Tibial artery (tissue), 4 donors: ENCODE measurements at regions not wholly inside any gene's neighbourhood (a gene's known extent, or its start where the extent isn't known, plus 50 kb on each side); places are given as distances from the start of the nearest gene placed in this dataset.

Experiments
- DNase-seq, 2 donors: peaks; one replicate each; pipeline ENCODE4 v3.0.0-alpha.2; 2019
- H3K27ac ChIP-seq, 2 donors: fragments of 200-600 bp; sonication (generic) in 1 of 2; 1 replicate in 1 of 2; 2 replicates in 1 of 2; pipeline ENCODE4 v1.5.1; 2018 to 2019; ENCODE audit warnings: mild to moderate bottlenecking in 1 of 2
- H3K27me3 ChIP-seq, 2 donors: fragments of 200-600 bp; sonication (generic) in 1 of 2; one replicate each; pipeline versions ENCODE4 v1.5.1 to v1.6.0; 2016 to 2019
- H3K36me3 ChIP-seq, 3 donors: fragments of 200-600 bp; sonication (generic) in 2 of 3; one replicate each; pipeline ENCODE4 v1.5.1; 2016 to 2019; ENCODE audit warnings: mild to moderate bottlenecking in 2 of 3
- H3K4me1 ChIP-seq, 4 donors: fragments of 200-600 bp; sonication (generic) in 2 of 4; 1 replicate in 3 of 4; 2 replicates in 1 of 4; pipeline ENCODE4 v1.5.1; 2016 to 2019
- H3K4me3 ChIP-seq, 2 donors: fragments of 200-600 bp; sonication (generic) in 1 of 2; 1 replicate in 1 of 2; 2 replicates in 1 of 2; pipeline ENCODE4 v1.5.1; 2018 to 2019; ENCODE audit warnings: mild to moderate bottlenecking in 2 of 2
- H3K9me3 ChIP-seq, 3 donors: fragments of 200-600 bp; sonication (generic) in 1 of 3; one replicate each; pipeline ENCODE4 v1.5.1; 2016 to 2019
- CTCF ChIP-seq, 2 experiments: fragments of 200-600 bp in 1 of 2; fragments of 450-650 bp in 1 of 2; IDR thresholded peaks; one replicate each; pipeline ENCODE4 v1.5.1; 2017 to 2019; ENCODE audit warnings: antibody characterized with exemption in 2 of 2, mild to moderate bottlenecking in 1 of 2, moderate library complexity in 1 of 2
- intact Hi-C: fragments of 100-400 bp; cut with DNase I; formaldehyde crosslinking; loops from one replicate; pipeline ENCODE4 v1.15.0; 2023; ENCODE audit warnings: low total_unique reads

- Histone ChIP-seq H3K36me3 (no peaks in the 10 kb centered on the region), H3K4me3 (no peak overlapping the region), H3K9me3 (no peaks in the 10 kb centered on the region), H3K27me3 (no peaks in the 10 kb centered on the region), H3K27ac (no peak overlapping the region), H3K4me1 (peaks cover 0 to 16% (median 0%) of the 10 kb centered on the region in 4 donors)
- intact Hi-C loops, result no loop called here
- DNase-seq, result no peak
- TF ChIP-seq CTCF (IDR thresholded peaks at IDR 0.05), result no peak
Observed at GRCh38 chr7:41134300-41135255, 568.3 kb downstream of the INHBA start.

DNA sequence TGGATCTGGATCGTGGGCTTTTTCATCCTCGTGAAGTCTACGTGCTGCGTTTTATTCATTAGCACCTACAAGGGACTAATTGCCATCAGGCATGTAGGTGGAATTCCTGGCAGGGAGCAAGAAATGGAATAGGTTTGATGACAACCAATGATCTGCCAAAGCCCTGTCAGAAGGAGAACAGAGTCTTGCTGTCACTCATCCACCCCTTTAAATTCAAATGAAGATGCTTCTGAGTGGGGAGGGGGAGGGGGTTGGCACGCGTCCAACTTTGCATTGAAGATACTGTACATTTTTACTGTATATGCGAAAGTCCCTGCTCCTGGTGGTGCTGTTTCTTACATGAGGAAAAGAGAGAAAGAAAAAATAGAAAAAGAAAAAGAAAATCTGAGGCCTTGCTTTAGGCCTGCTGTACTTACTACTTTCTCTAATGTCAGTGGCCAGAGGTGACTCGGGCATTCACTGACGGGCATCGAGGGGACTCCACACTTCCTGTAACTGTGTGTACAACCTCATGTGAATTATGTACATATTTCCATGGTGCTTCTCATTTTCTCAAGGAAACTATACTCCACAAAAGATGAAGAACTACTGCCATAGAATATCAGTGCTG, 569.1 kb downstream of the INHBA start:
- no peak overlapping the region for H3K4me3 ChIP-seq
- no peaks in the 10 kb centered on the region for H3K9me3 ChIP-seq
- intact Hi-C loops, result no loop called here
- no peaks in the 10 kb centered on the region for H3K36me3 ChIP-seq
- no peaks in the 10 kb centered on the region for H3K27me3 ChIP-seq
- peaks cover 0 to 16% (median 0%) of the 10 kb centered on the region in 4 donors for H3K4me1 ChIP-seq
- no peak overlapping the region for H3K27ac ChIP-seq
- no peak for DNase-seq
- TF ChIP-seq CTCF (IDR thresholded peaks at IDR 0.05), result no peak

DNA sequence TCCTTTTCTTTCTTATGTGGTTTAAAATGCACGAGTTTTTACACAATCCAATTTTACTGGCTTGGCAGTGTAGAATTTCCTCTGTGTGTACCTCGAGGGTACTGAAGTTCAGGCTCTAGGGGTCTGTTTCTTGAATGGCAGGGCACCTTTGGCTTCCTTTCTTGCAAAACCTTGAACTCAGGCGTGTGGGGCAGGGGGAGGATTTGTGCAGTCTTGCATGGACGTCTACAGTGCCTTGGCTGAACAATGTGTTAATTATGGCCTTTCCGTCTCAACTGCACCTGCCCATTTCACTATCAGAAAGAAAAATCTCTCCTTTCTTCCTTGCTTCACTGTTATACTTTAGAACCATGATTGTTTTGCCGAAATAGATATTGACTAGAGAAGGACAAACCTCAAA, 570.9 kb downstream of the INHBA start:
- Histone ChIP-seq H3K4me1 (peaks cover 0 to 16% (median 0%) of the 10 kb centered on the region in 4 donors), H3K36me3 (no peaks in the 10 kb centered on the region), H3K4me3 (no peak overlapping the region), H3K27me3 (no peaks in the 10 kb centered on the region), H3K27ac (no peak overlapping the region), H3K9me3 (no peaks in the 10 kb centered on the region)
- DNase-seq, result no peak
- intact Hi-C loops, result no loop called here
- TF ChIP-seq CTCF (IDR thresholded peaks at IDR 0.05), result no peak

DNA sequence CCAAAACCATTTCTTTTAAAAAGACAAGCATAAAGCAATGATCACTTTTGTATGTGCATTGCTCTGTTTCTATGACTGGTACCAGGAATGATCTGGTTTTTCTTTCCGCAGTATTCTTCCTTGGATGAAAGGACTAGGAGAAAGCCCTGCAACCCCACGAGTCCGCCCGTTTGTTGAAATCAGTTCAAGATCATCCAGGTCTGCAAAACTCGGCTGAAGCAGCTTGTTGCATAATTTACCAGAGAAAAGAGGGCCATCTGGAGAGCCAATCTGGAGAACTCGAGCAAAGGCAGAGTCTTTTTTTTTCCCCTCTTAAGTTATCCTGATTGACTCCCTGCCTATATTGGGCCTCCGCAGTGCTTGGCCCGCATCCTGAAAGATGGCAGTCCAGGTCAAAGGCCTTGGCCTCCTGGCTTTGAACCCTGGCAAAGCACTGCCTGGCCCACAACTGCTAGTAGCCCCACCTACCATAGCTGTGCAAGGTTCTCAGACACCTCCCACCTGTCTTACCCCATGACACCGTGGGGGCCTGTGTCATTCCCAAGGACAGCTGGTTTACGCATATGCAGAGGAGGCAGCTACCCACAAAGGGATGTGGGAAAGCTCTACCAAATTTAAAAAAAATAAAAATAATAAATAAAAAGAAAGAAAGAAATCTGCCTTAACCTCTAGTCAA, 572.2 kb downstream of the INHBA start:
- no peak for DNase-seq
- H3K27me3 ChIP-seq, result no peaks in the 10 kb centered on the region
- no peaks in the 10 kb centered on the region for H3K36me3 ChIP-seq
- peaks cover 0 to 16% (median 0%) of the 10 kb centered on the region in 4 donors for H3K4me1 ChIP-seq
- H3K9me3 ChIP-seq, result no peaks in the 10 kb centered on the region
- no peak for TF ChIP-seq CTCF (IDR thresholded peaks at IDR 0.05)
- no peak overlapping the region for H3K27ac ChIP-seq
- H3K4me3 ChIP-seq, result no peak overlapping the region
- intact Hi-C loops, result no loop called here

DNA sequence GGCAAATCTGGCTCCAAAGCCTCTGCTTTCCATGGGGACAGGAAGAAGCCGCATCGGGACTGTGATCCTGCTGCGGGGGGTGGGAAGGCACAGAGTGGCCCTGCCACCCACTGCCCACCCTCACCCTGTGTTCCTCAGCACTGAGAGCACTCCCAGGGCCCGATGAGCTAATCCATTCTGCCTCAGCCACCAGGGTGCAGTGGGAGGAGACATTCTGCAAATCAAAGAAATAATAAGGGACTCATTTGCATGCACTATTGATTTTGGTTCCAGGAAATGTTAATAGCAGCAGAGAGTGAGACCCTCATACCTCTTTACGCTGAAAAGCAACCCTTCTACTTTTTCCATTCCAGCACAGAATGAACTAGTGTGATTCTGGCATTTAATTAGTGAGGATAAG, 572.8 kb downstream of the INHBA start:
- no peaks in the 10 kb centered on the region for H3K36me3 ChIP-seq
- H3K4me1 ChIP-seq, result peaks cover 0 to 16% (median 0%) of the 10 kb centered on the region in 4 donors
- no peak for TF ChIP-seq CTCF (IDR thresholded peaks at IDR 0.05)
- H3K27ac ChIP-seq, result no peak overlapping the region
- no peak for DNase-seq
- no peaks in the 10 kb centered on the region for H3K9me3 ChIP-seq
- H3K4me3 ChIP-seq, result no peak overlapping the region
- intact Hi-C loops, result no loop called here
- H3K27me3 ChIP-seq, result no peaks in the 10 kb centered on the region
